GM19023 (cell line): ENCODE measurements at regions not wholly inside any gene's neighbourhood (a gene's known extent, or its start where the extent isn't known, plus 50 kb on each side); places are given as distances from the start of the nearest gene placed in this dataset.
"Not testable (repeated sequence)": the region's sequence is repeated elsewhere in the genome, so short reads cannot be mapped to it uniquely, and the experiment has no call there.

ENCODE experiments used
- ATAC-seq: cut with Tn5 transposase; IDR thresholded peaks from one replicate; pipeline ENCODE4 v1.9.1; 2021; ENCODE audit warnings: mild to moderate bottlenecking, moderate library complexity; ENCODE audit not compliant: unreplicated experiment

DNA sequence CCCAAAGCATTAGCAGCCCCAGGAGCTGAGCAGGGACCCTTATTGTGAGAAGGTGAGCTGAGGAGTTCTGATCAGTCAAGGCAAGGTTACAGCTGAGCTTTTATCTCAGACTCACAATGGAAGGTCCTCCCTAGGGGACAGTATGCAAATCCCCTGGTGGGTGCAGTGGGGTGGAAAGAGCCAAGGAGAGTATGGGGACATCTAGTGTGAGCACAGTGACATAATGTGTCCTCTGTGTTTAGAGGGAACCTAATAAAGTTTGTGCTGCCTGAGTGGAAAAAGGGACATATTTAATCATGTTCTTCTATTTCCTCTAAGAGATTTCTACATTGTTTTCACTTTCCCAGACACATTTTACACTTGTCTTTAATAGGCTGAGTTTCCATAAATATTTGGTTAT, 438.0 kb downstream of the RPIA start:
- not testable (repeated sequence) for ATAC-seq

DNA sequence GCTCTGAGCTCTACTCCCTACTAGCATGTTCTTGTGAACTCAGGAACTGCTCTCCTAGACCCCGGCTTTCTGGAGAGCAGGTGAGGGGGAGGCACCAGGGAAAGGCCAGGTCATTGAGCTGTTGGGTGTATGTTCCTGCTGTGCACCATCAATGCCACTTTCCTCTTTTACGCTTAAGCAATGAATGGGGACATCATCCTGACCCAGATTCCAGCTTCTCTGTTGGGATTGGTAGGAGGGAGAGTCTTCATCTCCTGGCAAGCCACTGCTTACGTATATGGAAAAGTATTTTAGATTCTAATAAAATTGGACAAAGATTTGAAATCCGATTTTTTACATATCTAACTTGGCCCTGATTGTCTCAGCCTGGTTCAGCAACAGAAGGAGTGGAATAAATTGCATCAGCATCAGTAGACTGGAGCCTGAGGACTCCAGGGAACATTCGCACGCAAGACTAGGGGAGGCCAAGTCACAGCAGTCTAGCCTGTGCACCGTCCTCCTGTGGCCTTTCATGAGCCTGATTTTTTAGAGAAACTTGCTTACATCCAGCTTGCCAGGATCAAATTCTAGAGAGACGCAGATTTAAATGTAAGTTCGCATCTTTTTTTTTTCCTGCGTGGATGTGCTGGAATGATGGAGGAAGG, 439.3 kb downstream of the RPIA start:
- not testable (repeated sequence) for ATAC-seq

DNA sequence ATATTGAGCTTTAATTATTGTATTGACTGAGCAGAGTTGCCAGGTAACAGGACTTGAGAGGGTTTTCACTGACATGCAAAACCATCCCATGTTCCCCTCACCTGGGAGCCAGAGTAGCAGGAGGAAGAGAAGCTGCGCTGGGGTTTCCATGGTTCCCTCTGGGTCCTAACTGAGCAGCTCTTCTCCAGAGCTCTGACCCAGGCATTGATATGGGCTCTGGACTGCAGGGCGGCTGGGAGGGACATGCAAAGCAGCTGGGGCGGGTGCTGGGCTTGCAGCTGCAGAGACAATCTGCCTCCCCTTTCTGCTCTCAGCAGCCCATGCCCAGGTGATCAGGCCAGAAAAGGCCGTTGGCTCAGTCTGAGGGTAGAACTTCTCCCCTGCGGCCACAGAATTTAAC, 451.5 kb downstream of the RPIA start:
- not testable (repeated sequence) for ATAC-seq

DNA sequence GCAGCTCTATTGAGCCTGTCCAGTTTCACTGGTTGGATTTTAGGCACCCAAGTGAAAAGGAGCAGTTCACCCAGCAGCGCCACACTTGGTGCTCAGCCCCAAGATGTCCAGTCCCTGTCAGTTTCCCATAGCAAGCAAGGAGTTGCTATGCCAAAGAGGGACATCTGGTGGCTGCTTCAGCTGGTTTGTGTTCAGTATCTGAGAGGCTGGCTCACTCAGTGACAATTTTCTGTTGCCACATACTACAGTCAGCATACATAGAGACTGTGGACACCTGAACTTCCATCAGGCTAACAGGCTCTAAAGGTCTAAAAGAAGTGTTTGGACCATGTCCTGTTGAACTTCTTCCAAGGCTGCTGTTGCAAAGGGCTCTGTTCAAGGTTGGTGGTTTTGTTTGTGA, 453.9 kb downstream of the RPIA start:
- ATAC-seq = not testable (repeated sequence)

DNA sequence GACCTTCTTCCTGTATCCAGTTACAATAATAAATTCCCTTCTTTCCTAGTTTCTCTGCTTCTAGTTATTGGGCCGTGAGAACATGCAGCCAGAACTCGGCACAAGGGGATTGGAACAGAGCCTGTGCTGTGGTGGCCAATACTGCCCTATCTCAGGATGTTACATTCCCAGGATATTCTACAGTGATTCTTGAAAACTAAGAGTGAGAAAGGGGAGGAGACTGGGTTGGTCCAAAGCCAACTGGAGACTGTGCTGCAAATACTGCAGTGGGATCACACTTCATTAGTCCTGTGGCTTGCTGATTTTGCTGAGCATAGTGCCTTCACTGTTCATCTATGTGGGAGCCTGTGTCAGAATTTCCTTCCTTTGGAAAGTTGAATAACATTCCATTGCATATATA, 456.8 kb downstream of the RPIA start:
- not testable (repeated sequence) for ATAC-seq

DNA sequence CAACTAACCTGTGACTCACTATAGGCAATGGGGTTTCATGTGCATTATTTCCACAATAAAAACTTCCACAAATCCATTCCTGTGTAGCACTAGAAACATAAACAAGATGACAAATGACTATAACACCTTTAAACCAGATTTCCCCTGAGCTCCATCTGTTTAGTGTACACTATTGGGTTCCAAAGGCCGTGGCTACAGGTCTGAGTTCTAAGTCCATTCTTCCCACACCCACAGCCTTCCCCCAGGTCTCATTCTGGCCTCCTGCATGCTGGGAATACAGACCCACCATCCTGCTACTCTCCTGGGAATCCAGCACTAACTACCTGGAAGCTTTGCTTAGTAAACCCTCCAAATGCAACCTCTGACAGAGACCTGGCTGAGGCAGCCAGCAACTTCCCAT, 460.2 kb downstream of the RPIA start:
- not testable (repeated sequence) for ATAC-seq

DNA sequence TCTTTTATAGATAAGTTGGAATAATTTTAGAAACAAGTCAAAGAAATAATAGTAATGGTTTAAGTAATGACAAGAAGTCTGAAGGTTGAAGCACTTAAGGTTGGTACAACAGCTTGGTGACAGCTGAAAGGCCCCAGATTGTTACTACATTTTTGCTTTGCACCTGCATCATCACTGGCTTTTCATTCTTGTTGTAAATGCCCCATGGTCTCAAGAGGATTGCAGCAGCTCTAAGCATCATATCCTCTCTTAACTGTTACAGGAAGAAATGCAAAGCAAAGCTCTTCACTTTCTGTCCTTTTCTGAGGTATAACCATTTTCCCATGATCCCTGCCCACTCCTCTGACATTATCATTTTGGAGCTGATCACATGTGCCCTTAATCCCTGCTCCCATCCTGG, 461.0 kb downstream of the RPIA start:
- ATAC-seq = not testable (repeated sequence)

DNA sequence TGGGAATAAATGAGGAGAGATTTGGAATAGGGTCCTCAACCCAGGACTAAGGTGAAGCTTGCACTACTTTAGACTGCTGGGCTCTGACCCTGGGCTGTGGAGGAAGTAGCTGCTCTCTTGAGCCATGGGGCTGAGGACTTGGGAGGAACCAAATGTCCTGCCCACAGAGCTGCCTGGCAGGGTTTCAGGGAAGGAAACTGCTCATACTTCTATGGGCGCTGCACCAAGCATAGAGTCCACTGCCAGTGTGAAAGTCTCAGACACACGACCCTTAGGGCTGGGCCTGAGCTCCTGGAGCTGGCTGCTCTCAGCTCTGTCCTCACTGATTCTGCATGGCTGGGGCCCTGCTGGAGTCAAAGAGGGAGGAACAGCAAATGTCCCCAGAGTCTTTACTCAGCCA, 461.7 kb downstream of the RPIA start:
- ATAC-seq = not testable (repeated sequence)

DNA sequence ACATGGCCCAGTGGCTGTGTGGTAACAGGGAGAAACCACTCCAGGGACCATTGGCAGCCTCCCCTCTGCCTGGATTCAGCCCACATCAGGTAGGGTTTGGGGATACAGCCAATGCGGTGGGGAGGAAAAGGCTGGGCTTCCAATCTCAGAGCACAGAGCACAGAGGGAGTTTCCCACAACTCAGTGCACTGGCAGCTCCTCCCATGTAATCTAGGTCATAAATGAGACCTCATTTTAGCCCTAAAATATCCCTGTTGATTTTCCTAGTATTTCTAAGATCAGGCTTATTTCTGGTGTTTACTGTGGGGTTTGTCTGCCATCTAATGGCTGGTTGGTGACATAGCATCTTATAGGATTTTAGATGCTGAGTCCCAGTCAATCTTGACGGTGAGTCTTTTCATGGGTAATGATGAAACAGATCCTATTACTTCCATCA, 462.8 kb downstream of the RPIA start:
- not testable (repeated sequence) for ATAC-seq

DNA sequence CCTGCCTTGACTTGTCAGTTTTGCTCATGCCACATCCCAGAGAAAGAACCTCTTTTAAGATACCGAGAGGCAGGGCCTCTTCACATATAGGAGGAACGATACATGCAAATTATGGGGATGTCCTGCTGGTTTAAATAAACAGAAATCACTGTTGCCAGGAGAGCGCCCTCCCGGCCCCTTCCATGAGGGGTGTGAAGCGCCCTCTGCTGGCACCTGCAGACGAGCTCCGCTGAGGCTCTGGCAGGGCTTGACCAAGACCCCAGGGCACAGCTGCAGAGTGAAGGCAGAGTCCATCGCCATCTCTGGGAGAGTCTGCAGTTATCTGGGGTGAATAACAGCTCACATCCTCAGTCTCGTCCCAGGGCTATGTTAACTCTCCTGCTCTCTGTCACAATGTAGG, 468.8 kb downstream of the RPIA start:
- ATAC-seq = not testable (repeated sequence)

DNA sequence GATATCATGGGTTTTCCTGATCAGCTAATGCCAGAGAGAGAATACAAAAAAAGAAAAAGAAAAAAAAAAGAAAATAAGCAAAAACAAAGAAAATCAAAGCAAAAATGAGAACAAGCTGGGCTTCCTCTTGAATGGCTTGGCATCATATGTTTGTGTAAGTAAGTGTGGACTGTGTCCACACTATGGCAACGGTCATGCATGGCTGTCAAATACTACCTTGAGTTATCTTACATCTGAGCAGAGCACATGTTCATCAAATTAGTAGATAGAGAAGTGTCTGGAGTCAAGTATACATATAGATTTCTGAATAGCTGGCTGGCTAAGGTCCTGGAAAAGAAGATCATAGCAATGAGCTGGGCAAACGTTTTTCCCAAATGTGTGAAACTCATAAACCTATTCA, 470.2 kb downstream of the RPIA start:
- not testable (repeated sequence) for ATAC-seq

DNA sequence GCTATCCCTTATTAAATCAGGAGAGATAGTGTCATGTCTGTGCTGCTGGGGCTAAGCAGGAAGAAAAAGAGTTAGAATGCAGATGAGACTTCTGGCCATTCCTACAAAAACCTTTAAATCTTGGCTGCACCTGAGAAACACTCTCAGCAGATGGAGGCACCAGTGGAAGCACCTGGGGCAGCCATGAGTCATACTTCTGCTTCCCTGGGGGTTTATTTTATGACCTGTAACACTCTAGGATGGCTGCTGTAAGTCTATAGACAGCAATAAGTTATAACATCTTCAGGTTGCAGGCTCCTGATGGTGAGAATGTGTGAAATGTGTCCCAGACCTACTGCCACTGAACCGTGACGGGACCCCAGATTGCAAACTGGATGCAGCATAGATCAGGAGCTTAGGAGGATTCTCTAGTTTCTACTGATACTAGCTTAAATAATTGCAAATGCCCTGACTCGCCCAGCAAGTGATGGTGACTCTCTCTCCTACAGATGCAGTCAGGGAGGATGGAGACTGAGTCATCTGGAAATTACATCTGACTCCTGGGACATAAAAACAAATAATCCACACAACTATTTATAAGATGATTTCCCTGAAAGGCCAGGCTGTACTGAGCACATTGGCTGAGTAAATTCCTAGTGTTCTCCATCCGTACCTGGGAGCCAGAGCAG, 479.2 kb downstream of the RPIA start:
- ATAC-seq = not testable (repeated sequence)

DNA sequence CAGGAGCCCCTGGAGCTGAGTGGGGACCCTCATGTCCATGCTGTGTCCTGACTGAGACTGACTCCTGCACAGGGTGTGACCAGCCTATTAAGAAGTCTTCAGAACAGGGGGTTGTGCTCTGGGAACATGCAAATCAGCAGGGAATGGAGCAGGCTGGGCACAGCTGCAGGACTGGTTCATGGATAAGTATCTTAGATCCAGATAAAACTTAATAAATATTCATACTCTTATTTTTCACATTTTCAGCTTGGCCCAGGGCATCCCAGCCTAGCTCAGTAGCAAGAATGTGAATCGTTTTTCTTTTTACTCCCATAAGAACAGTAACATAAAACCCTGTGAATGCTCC, 479.7 kb downstream of the RPIA start:
- not testable (repeated sequence) for ATAC-seq

DNA sequence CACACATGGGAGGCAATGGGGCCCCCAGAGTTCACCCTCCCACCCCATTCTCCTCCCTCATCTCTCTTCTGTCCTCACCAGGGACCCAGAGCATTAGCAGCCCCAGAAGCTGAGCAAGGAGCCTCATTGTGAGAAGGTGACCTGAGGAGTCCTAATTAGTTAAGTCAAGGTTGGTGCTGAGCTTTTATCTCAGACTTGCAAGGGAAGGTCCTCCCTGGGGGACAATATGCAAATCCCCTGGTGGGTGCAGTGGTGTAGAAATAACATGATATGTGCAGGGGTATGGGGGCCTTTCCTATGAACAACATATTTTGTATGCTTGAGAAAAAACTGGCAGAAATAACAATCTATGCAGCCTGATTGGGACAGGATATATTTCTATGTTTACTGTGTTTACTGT, 485.5 kb downstream of the RPIA start:
- not testable (repeated sequence) for ATAC-seq

DNA sequence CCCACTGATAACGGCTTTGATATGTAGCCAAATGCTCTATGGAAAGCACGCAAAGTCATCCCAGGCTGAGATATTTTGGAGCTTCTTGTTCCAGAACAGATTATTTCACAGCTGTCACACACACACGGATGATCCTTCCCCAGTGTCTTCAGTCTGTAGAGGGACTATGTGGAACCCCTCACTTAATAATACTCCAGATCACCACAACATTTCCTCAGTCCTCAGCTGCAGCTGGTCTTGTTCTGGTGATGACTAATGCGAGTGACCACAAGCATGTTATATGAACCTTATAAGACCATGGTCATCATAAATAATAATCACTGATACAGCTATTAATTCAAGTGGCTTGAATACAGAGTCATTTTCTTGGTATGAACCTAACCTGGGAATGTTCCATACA, 490.7 kb downstream of the RPIA start:
- not testable (repeated sequence) for ATAC-seq

DNA sequence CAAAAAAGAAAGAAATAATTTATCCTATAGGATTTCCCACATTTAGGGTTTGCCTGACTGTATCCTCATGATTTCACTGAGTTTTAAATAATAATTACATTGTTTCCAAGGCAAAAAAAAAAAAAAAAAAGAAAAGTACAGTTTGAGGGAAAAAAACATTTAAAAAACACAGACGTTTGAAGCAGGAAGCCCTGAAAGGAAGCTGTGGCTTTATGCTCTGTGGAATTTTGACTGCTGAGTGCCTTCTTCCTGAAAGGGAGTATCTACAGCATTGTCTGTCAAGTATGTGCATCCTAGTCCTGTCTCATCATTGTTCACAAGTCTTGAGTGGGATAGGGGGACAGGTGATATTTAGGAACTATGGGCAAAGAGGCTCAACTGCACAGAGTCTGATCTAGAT, 493.3 kb downstream of the RPIA start:
- not testable (repeated sequence) for ATAC-seq

DNA sequence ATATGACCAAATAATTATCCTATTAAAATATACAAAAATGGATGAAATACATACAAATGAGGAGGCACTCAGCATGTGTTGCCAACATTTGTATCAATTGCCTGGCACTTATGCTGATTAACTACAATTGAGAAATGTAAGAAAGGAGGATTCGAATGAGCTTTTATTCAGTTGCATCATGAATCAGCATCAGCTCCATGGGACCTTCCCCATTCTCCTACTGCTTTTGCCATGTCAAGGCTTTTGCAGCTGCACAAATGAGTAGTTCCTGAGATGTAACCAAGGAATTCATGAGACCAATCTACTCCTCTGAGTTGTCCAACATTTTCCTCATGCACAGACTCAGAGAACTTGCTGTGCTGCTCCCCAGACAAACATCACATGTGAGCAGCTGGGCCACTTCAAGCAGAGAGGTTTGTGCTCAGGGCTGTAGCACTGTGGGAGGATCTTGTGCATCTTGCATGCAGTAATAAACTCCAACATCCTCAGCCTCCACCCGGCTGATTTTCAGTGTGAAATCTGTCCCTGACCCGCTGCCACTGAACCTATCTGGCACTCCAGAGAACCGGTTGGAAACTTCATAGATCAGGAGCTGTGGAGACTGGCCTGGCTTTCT, 504.3 kb downstream of the RPIA start:
- not testable (repeated sequence) for ATAC-seq

DNA sequence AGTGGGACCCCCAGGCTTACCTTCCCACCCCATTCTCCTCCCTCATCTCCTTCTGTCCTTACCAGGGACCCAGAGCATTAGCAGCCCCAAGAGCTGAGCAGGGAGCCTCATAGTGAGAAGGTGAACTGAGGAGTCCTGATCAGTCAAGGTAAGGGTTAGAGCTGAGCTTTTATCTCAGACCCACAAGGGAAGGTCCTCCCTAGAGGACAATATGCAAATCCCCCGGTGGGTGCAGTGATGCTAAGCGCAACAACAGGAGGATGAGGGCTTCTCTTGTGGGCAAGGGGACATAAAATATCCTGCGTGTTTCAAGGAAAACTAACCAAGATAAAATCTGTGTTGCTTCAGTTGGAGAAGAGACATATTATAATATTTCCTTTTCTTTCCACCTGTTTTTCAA, 505.2 kb downstream of the RPIA start:
- ATAC-seq = not testable (repeated sequence)

DNA sequence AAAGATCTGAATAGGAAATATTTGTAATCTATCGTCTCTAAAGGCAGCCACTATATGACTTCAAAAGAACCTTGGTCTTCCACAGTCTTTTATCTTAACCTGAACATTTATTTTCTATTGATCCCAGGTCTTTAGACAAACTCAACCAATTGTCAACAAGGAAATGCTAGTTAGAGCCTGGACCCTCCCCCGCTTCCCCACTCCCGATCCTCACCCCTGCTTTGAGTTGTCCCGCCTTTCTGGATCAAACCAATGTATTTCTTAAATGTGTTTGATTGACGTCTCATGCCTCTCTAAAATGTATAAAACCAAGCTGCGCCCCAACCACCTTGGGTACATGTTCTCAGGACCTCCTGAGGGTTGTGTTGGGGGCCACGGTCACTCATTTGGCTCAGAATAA, 506.6 kb downstream of the RPIA start:
- not testable (repeated sequence) for ATAC-seq

DNA sequence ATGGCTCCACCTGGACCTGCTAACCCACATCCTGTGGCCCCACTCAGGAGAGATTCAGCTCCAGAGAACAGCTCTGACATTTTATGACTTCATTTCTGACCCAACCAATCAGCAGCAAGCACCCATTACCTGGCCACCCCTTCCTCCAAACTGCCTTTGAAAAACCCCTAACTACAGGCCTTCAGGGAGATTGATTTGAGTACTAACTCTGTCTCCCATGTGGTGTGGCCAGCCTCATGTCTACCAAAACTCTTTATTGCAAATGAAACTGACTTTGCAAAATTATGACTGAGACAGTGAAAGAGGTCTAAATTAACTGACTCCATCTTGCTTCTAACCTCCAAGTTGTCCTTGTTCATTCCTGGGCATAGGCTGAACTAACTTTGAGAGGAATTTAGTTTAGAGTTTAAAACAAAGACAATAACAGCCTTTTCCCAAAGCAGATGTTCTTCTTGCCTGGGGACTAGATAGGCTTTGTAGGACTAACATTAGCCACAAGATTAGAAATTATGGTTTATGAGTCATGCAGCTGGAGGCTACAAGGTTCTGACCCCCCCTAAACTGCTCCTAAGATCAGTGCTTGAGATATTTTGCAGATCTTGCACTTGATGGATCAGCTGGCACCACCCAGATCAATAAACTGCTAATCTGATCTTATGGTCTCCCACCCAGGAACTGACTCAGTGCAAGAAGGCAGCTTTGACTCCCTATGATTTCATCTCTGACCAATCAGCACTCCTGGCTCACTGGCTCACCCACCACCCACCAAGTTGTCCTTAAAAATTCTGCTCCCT, 508.2 kb downstream of the RPIA start:
- ATAC-seq = not testable (repeated sequence)

DNA sequence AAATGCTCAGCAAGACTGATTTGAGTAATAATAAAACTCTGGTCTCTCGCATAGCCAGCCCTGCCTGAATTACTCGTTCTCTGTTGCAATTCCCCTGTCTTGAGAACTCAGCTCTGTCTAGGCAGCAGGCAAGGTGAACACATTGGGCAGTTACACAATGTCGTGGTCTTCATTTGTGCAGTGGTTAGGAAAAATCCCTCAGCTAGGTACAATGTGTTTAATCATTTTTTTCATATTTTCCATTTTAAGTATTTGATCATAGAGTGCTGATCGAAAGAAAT, 508.7 kb downstream of the RPIA start:
- not testable (repeated sequence) for ATAC-seq

DNA sequence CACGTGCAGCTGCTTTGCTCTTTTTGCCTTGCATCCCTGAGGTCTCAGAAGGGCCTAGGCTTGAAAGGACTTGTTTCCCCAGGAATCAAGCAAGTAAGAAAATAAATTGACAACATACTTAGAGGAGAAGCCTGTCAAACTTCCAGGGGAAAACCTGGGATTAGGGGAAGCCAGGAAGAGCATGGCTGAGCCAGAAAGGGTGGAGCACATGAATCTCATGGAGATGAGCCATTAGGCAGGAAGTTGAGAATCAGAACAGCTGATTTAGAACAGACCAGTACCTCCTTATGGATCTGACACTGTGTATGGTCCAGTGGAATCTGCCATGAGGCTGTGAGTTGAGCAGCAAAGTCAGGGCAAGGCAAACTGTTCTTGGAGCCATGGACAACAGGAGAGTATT, 511.0 kb downstream of the RPIA start:
- ATAC-seq = not testable (repeated sequence)
